SH-SY5Y (cell line): ENCODE measurements at regions not wholly inside any gene's neighbourhood (a gene's known extent, or its start where the extent isn't known, plus 50 kb on each side); places are given as distances from the start of the nearest gene placed in this dataset.

Experiments used
- GATA2 ChIP-seq: IDR thresholded peaks from 2 replicates; pipeline ENCODE4 v1.6.1; 2011; ENCODE audit warnings: mild to moderate bottlenecking, low read depth, low read length
- GATA3 ChIP-seq: IDR thresholded peaks from 2 replicates; pipeline ENCODE4 v1.6.1; 2011; ENCODE audit warnings: low read depth, mild to moderate bottlenecking, low read length, moderate library complexity

GRCh38 chr4:79551555-79551954 is 143.5 kb upstream of the GK2 start:
- TF ChIP-seq GATA2 (no peak), GATA3 (no peak)
